Pancreas (tissue), 10 donors: ENCODE measurements at regions not wholly inside any gene's neighbourhood (a gene's known extent, or its start where the extent isn't known, plus 50 kb on each side); places are given as distances from the start of the nearest gene placed in this dataset.

Experiments
- ATAC-seq, 4 donors: fragments of 200-7000 bp; cut with Tn5 transposase; one replicate each; pipeline versions ENCODE4 v1.8.0 to v1.9.1; 2020; ENCODE audit warnings: mild to moderate bottlenecking in 4 of 4, moderate library complexity in 4 of 4
- DNase-seq, 6 donors: peaks; one replicate each; pipeline ENCODE4 v3.0.0-alpha.2; 2020
- FAIRE-seq: peaks from 2 replicates; lab custom pipeline; 2012; peaks lifted over from hg19 to GRCh38; lab: Jason Lieb, UNC
- H3K27ac ChIP-seq, 4 donors: fragments of 200-600 bp; sonication (generic); 1 replicate in 3 of 4; 2 replicates in 1 of 4; pipeline versions ENCODE4 v1.5.0 to v1.8.0; 2020
- H3K27me3 ChIP-seq, 4 donors: fragments of 200-600 bp; one replicate each; pipeline ENCODE4 v1.8.0; 2021
- H3K36me3 ChIP-seq, 3 donors: fragments of 200-600 bp; sonication (generic) in 1 of 3; one replicate each; pipeline versions ENCODE4 v1.5.0 to v1.8.0; 2020 to 2021
- H3K4me1 ChIP-seq, 3 donors: fragments of 200-600 bp; one replicate each; pipeline ENCODE4 v1.8.0; 2021
- H3K4me3 ChIP-seq, 4 donors: fragments of 200-600 bp; sonication (generic) in 2 of 4; one replicate each; pipeline versions ENCODE4 v1.5.0 to v1.8.0; 2020 to 2021
- H3K9me3 ChIP-seq, 4 donors: fragments of 200-600 bp; one replicate each; pipeline ENCODE4 v1.8.0; 2021
- WGBS, 2 donors: extraction: QIAGEN DNeasy Blood & Tissue Kit; methylation state at CpG; one replicate each; pipeline ENCODE4 v1.1.7; 2013; 5-methylcytosine and 5-hydroxymethylcytosine counted together
- intact Hi-C, 3 donors: fragments of 100-400 bp; cut with DNase I; formaldehyde crosslinking; loops; one replicate each; pipeline versions ENCODE4 v1.11.1 to v1.14.2; 2022
- TF ChIP-seq, protein P1 (sequence below), 4 donors: fragments of 200-600 bp; sonication (generic) in 3 of 4; IDR thresholded peaks; one replicate each; pipeline versions ENCODE4 v1.5.0 to v1.8.0; 2021; ENCODE audit warnings: antibody characterized with exemption in 4 of 4
- donor health status: healthy with polysubstance abuse.
- donor health status: DM: no; HTN: no; CAD: no; lungs with moderate emphysema.
- donor health status: DM: no; HTN: no; CAD: no.
- donor health status: control.
- donor health status: control.
- donor health status: Bipolar disorder and iron deficiency.
- donor health status: DM: yes; HTN: yes; CAD: no.
- donor health status: DM: no; HTN: no; CAD: no.
- donor health status: DM: no; HTN: no; CAD: no.
- donor health status: DM: yes; HTN: yes; CAD: no.

DNA sequence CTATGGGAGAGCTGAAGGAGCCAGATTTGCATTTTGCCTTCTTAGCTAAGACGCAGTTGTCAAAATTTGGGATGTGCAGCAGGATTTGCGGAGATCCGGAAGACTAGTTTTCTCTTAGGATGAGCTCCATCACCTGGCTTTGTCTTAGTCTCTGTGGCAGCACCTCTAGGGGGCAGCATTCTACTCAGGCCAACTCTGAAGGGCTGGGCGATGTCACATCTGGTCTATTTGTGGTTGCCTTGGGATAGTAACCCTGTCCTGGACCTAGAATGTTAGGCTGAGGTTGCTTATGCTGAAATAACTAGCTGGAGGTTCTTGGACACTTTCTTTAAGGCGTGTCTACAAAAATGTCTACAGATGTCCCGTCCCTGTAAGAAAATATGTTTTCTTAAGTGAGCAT, 116.2 kb downstream of the FAT3 start:
- TF ChIP-seq, protein P1, sequence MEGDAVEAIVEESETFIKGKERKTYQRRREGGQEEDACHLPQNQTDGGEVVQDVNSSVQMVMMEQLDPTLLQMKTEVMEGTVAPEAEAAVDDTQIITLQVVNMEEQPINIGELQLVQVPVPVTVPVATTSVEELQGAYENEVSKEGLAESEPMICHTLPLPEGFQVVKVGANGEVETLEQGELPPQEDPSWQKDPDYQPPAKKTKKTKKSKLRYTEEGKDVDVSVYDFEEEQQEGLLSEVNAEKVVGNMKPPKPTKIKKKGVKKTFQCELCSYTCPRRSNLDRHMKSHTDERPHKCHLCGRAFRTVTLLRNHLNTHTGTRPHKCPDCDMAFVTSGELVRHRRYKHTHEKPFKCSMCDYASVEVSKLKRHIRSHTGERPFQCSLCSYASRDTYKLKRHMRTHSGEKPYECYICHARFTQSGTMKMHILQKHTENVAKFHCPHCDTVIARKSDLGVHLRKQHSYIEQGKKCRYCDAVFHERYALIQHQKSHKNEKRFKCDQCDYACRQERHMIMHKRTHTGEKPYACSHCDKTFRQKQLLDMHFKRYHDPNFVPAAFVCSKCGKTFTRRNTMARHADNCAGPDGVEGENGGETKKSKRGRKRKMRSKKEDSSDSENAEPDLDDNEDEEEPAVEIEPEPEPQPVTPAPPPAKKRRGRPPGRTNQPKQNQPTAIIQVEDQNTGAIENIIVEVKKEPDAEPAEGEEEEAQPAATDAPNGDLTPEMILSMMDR (IDR thresholded peaks at IDR 0.05), result peak in 3 of 4 donors; percentile 8 to 19 (median 16)
- no peak for FAIRE-seq

DNA sequence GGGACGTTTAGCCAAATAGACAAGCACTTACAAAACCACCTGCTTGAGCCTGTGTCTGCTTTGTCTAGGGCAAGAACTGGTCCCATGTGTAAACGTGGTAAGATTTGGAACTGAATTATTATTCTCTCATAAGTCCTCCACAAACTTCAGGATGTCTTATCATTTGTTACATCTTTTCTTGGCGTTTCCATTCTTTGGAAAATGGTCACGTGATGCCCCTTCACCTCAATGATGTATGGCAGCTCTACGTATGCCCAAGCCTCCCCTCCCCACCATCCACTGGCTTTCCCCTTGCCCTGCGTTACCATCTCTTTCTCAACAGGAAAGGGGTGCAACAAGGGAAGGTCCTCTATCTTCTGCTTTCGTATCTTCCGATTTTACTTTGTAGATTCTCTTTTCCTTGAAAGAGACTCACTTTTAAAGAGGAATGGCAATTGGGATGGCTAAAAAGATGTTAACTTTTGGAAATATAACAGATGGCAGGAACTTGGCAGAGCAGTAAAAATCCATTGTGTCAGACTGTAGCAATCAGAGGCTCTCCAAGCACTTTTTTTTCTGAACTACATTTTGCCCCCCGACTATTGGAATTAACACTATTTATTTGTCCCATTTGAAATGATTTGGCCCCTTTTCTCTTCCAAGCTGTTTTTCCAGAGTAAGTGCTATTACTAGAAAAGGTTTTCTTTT, 117.6 kb downstream of the FAT3 start:
- H3K9me3 ChIP-seq, result no peaks in the 10 kb centered on the region
- TF ChIP-seq, protein P1 (IDR thresholded peaks at IDR 0.05), result no peak
- intact Hi-C loops, result no loop called here
- no peak overlapping the region for H3K4me3 ChIP-seq
- WGBS, 2 donors, result 66 to 70% methylated on average over 9 of the region's 9 CpGs
- H3K27me3 ChIP-seq, result no peaks in the 10 kb centered on the region
- no peaks in the 10 kb centered on the region for H3K36me3 ChIP-seq
- H3K4me1 ChIP-seq, result no peaks in the 10 kb centered on the region
- H3K27ac ChIP-seq, result no peak overlapping the region
- FAIRE-seq, result no peak
- no peak for DNase-seq
- no peak for ATAC-seq

More for the DNA sequence above, 116.2 kb downstream of the FAT3 start:
- ATAC-seq (peak in 2 of 4 donors; percentile 40 to 53), DNase-seq (peak in 3 of 6 donors; percentile 10 to 21 (median 14))
- Histone ChIP-seq H3K9me3 (no peaks in the 10 kb centered on the region), H3K27me3 (no peaks in the 10 kb centered on the region), H3K4me3 (no peak overlapping the region), H3K36me3 (no peaks in the 10 kb centered on the region), H3K27ac (no peak overlapping the region), H3K4me1 (no peaks in the 10 kb centered on the region)
- 67 to 81% methylated on average over 6 of the region's 6 CpGs for WGBS, 2 donors
- intact Hi-C loops, result no loop called here

DNA sequence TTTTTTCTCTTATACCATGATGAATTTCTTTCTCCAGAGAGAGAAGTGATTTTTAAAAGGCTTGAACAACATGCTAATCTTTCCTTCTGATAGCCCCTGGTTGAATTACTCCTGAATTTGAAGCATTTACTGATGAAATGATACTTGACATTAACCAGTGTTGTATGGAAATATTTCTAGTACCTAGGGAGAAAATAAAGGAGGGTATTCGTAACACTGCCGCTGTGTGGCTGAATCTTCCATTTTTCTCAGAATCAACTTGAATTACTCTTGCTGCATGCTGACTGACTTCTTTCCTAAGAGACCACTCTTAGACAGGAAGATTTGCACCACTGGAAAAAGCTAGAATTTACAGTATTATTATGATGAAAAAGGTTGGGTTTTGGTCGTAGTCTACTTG, 118.3 kb downstream of the FAT3 start:
- DNase-seq, result no peak
- H3K27ac ChIP-seq, result no peak overlapping the region
- TF ChIP-seq, protein P1 (IDR thresholded peaks at IDR 0.05), result no peak
- no peak for ATAC-seq
- no peaks in the 10 kb centered on the region for H3K27me3 ChIP-seq
- H3K4me1 ChIP-seq, result no peaks in the 10 kb centered on the region
- 75 to 85% methylated on average over 3 of the region's 3 CpGs for WGBS, 2 donors
- H3K4me3 ChIP-seq, result no peak overlapping the region
- intact Hi-C loops, result no loop called here
- H3K9me3 ChIP-seq, result no peaks in the 10 kb centered on the region
- H3K36me3 ChIP-seq, result no peaks in the 10 kb centered on the region
- no peak for FAIRE-seq

DNA sequence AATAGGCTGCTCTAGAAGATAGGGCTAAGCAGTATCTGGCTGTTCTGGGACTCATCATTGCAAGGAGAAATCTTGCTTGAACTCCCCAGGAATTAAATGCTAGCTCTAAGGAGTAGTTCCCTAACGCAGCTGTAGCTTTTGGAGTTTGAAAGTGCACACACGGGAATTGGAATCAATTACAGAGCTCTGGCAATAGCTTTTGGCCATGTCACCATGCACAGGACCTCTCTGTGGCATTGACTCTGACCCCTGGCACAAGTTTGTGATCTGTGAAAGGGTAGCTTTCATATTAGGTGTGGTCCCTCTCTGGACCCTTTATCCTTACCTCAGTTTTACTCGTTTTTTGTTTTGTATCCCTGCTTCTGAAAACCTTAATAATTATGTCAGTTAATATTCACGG, 121.6 kb downstream of the FAT3 start:
- Histone ChIP-seq H3K4me1 (no peaks in the 10 kb centered on the region), H3K9me3 (no peaks in the 10 kb centered on the region), H3K4me3 (no peak overlapping the region), H3K27me3 (no peaks in the 10 kb centered on the region), H3K27ac (no peak overlapping the region), H3K36me3 (no peaks in the 10 kb centered on the region)
- 56 to 61% methylated on average over 4 of the region's 4 CpGs for WGBS, 2 donors
- intact Hi-C loops, result no loop called here
- FAIRE-seq, result no peak
- TF ChIP-seq, protein P1 (IDR thresholded peaks at IDR 0.05), result no peak
- DNase-seq, result no peak
- no peak for ATAC-seq

DNA sequence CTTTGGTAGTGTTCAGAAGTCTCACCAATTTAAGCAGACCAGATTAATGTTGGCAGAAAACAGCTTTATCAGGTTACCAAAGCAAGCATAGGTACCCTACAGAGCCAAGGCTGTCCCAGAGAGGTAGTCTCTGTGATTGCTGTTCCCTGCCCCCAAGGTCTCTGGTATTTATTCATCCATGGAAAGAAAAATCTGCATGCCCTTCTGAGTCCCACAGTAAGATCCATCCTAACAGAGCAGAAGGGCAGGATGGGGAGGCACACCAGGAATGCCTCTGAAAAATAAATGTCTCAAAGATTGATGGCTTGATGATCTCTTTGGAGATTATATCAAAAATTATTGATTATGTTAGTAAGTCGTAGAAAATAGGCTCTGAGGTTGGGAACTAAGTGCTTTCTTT, 122.8 kb downstream of the FAT3 start:
- DNase-seq, result no peak
- H3K27me3 ChIP-seq, result peaks cover 0 to 4% (median 0%) of the 10 kb centered on the region in 4 donors
- H3K27ac ChIP-seq, result no peak overlapping the region
- no peak overlapping the region for H3K4me3 ChIP-seq
- TF ChIP-seq, protein P1 (IDR thresholded peaks at IDR 0.05), result no peak
- no peaks in the 10 kb centered on the region for H3K4me1 ChIP-seq
- H3K9me3 ChIP-seq, result no peaks in the 10 kb centered on the region
- ATAC-seq, result no peak
- no peak for FAIRE-seq
- intact Hi-C loops, result no loop called here
- WGBS, 2 donors, result 17 to 20% methylated on average over 1 of the region's 1 CpG
- no peaks in the 10 kb centered on the region for H3K36me3 ChIP-seq
